ENCODE measurements at regions not wholly inside any gene's neighbourhood (a gene's known extent, or its start where the extent isn't known, plus 50 kb on each side); places are given as distances from the start of the nearest gene placed in this dataset.
A peak's percentile ranks its signal among the peaks of the same experiment; 100 is the strongest.

DNA sequence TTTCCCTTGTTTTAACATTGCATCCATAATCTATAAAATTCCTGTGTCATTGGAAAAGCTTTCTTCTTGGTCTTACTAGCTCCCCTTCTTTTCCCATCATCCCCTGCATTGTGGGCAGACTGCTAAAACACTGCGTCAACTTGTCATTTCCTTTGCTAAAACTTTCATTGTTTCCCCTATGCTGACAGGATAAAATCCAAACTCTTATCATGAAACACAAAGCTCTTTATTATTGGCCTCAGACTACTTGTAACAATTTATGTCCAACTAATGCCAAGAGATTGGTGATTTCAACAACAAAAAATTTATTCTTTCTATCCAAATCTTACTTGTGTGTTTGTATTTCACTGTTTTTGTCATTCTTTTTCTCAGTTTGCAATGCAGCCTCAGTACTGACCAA, 339.1 kb downstream of the HGF start:
- no peak overlapping the region for H3K4me3 ChIP-seq (replicated peaks in 1 of 3; ENCODE audit: insufficient read depth in 1 of 3, low read depth in 1 of 3, low read length in 3 of 3)
- intact Hi-C loops (cut with micrococcal nuclease): no loop called here

DNA sequence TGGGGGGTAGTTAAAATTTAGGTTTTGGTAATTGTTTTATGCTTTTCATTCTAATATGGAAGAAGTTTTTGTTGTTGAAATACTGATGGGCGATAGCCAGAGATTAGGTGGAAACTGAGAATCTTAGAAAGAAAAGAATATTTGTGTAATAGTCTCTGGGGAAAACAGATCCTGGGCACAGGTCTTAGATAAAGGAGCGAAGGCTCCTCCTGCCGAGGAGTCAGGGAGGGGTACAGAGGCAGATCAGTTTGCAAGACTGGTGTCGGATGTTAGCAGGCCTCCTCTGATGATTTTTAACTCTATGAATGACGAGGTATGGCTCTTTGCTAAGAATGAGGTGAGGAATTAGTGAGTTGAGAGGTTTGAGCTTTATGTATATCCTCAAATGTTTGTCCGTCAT, 339.7 kb downstream of the HGF start:
- intact Hi-C loops (cut with micrococcal nuclease) (no loop called here), dilution Hi-C loops (cut with MboI; ENCODE audit: extremely low pct_ligation_motif_present, low sequenced_read_pairs) (no loop called here)
- no peaks in the 10 kb centered on the region for H3K79me2 ChIP-seq (ENCODE audit: control insufficient read depth, insufficient read depth, low read length)
- no peaks in the 10 kb centered on the region for H3K9me1 ChIP-seq (replicated peaks; ENCODE audit: control insufficient read depth, extremely low read depth, insufficient read depth, low read length)
- no peaks in the 10 kb centered on the region for H3K36me3 ChIP-seq (ENCODE audit: control insufficient read depth in 2 of 2, extremely low read depth in 1 of 2, insufficient read depth in 2 of 2, low read length in 2 of 2)
- DNase-seq (ENCODE audit: low read depth, low spot score): no peak
- POLR2A ChIA-PET: no interaction called here
- H3K27me3 ChIP-seq (ENCODE audit: control insufficient read depth in 2 of 2, insufficient read depth in 2 of 2, low read length in 2 of 2): no peaks in the 10 kb centered on the region
- H4K20me1 ChIP-seq (replicated peaks; ENCODE audit: control insufficient read depth, extremely low read depth, insufficient read depth, low read length): no peaks in the 10 kb centered on the region
- no TSS peak for BruUV-seq (replicated peaks)
- no peak overlapping the region for H3K4me3 ChIP-seq (replicated peaks in 1 of 3; ENCODE audit: insufficient read depth in 1 of 3, low read depth in 1 of 3, low read length in 3 of 3)
- no peak overlapping the region for H3K9ac ChIP-seq (replicated peaks; ENCODE audit: extremely low read depth, insufficient read depth, low read length)
- H3K4me2 ChIP-seq (ENCODE audit: insufficient read depth, low read length): no peak overlapping the region
- no peak overlapping the region for H2AFZ ChIP-seq (ENCODE audit: low read depth, low read length)
- CTCF ChIA-PET: interaction anchor here (1.4 to 2.0 kb wide), 2 partner anchors 10 to 17 kb away, joined by 3 to 6 read pairs; no protein-coding TSS in a partner anchor
- no peak for FAIRE-seq
- no peaks in the 10 kb centered on the region for H3K4me1 ChIP-seq (ENCODE audit: control insufficient read depth, extremely low read depth, insufficient read depth, low read length)
- H3K9me3 ChIP-seq (replicated peaks; ENCODE audit: control insufficient read depth, insufficient read depth, low read length): no peaks in the 10 kb centered on the region
- TF ChIP-seq POLR2A (IDR thresholded peaks at IDR 0.05; ENCODE audit: low read depth, low read length): no peak
- TF ChIP-seq, protein P1, sequence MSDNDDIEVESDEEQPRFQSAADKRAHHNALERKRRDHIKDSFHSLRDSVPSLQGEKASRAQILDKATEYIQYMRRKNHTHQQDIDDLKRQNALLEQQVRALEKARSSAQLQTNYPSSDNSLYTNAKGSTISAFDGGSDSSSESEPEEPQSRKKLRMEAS (IDR thresholded peaks at IDR 0.05; ENCODE audit: insufficient read depth, insufficient read length): no peak
- no peak for TF ChIP-seq POLR2AphosphoS5 (IDR thresholded peaks at IDR 0.05; ENCODE audit: insufficient read depth, low read depth, low read length)
- TF ChIP-seq, protein P2, sequence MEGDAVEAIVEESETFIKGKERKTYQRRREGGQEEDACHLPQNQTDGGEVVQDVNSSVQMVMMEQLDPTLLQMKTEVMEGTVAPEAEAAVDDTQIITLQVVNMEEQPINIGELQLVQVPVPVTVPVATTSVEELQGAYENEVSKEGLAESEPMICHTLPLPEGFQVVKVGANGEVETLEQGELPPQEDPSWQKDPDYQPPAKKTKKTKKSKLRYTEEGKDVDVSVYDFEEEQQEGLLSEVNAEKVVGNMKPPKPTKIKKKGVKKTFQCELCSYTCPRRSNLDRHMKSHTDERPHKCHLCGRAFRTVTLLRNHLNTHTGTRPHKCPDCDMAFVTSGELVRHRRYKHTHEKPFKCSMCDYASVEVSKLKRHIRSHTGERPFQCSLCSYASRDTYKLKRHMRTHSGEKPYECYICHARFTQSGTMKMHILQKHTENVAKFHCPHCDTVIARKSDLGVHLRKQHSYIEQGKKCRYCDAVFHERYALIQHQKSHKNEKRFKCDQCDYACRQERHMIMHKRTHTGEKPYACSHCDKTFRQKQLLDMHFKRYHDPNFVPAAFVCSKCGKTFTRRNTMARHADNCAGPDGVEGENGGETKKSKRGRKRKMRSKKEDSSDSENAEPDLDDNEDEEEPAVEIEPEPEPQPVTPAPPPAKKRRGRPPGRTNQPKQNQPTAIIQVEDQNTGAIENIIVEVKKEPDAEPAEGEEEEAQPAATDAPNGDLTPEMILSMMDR (IDR thresholded peaks at IDR 0.05; ENCODE audit: extremely low read depth in 1 of 2, insufficient read depth in 1 of 2, low read depth in 1 of 2, low read length in 2 of 2): no peak
- TF ChIP-seq MYC (IDR thresholded peaks at IDR 0.05; ENCODE audit: low read depth, low read length): no peak
- no peak for TF ChIP-seq FOS (IDR thresholded peaks at IDR 0.05; ENCODE audit: borderline replicate concordance, insufficient read depth, low read length)
- no peak for TF ChIP-seq GATA2 (IDR thresholded peaks at IDR 0.05; ENCODE audit: insufficient read depth, insufficient read length, low read depth, low read length)
- TF ChIP-seq JUN (IDR thresholded peaks at IDR 0.05; ENCODE audit: borderline replicate concordance, insufficient read depth, insufficient read length, low read depth): no peak
- TF ChIP-seq EZH2 (IDR thresholded peaks at IDR 0.05; ENCODE audit: borderline replicate concordance, low read depth, low read length, severe bottlenecking): no peak
- no peak overlapping the region for H3K27ac ChIP-seq (ENCODE audit: insufficient read depth, low read depth, low read length)

More for the DNA sequence above, 339.1 kb downstream of the HGF start:
- peak; percentile 72 for DNase-seq (ENCODE audit: low read depth, low spot score)
- TF ChIP-seq JUN (IDR thresholded peaks at IDR 0.05; ENCODE audit: borderline replicate concordance, insufficient read depth, insufficient read length, low read depth) (no peak), FOS (IDR thresholded peaks at IDR 0.05; ENCODE audit: borderline replicate concordance, insufficient read depth, low read length) (peak; percentile 35)
- ChIA-PET CTCF (interaction anchor here (1.4 to 2.0 kb wide), 2 partner anchors 9 to 16 kb away, joined by 3 to 6 read pairs; no protein-coding TSS in a partner anchor), POLR2A (no interaction called here)
- Histone ChIP-seq H3K27me3 (ENCODE audit: control insufficient read depth in 2 of 2, insufficient read depth in 2 of 2, low read length in 2 of 2) (no peaks in the 10 kb centered on the region), H3K9me1 (replicated peaks; ENCODE audit: control insufficient read depth, extremely low read depth, insufficient read depth, low read length) (no peaks in the 10 kb centered on the region), H3K27ac (ENCODE audit: insufficient read depth, low read depth, low read length) (no peak overlapping the region), H3K9me3 (replicated peaks; ENCODE audit: control insufficient read depth, insufficient read depth, low read length) (no peaks in the 10 kb centered on the region), H3K4me2 (ENCODE audit: insufficient read depth, low read length) (no peak overlapping the region), H3K79me2 (ENCODE audit: control insufficient read depth, insufficient read depth, low read length) (no peaks in the 10 kb centered on the region), H3K4me1 (ENCODE audit: control insufficient read depth, extremely low read depth, insufficient read depth, low read length) (no peaks in the 10 kb centered on the region), H3K9ac (replicated peaks; ENCODE audit: extremely low read depth, insufficient read depth, low read length) (no peak overlapping the region), H4K20me1 (replicated peaks; ENCODE audit: control insufficient read depth, extremely low read depth, insufficient read depth, low read length) (no peaks in the 10 kb centered on the region), H3K36me3 (ENCODE audit: control insufficient read depth in 2 of 2, extremely low read depth in 1 of 2, insufficient read depth in 2 of 2, low read length in 2 of 2) (no peaks in the 10 kb centered on the region), H2AFZ (ENCODE audit: low read depth, low read length) (peak overlapping the region; percentile 62)
- dilution Hi-C loops (cut with MboI; ENCODE audit: extremely low pct_ligation_motif_present, low sequenced_read_pairs): no loop called here
- peak; percentile 88 for FAIRE-seq
- no TSS peak for BruUV-seq (replicated peaks)
